Ishikawa (cell line): ENCODE measurements at regions not wholly inside any gene's neighbourhood (a gene's known extent, or its start where the extent isn't known, plus 50 kb on each side); places are given as distances from the start of the nearest gene placed in this dataset.

Experiments
- CEBPB ChIP-seq: IDR thresholded peaks from 2 replicates; pipeline ENCODE4 v1.6.1; 2012
- CREB1 ChIP-seq: IDR thresholded peaks from 2 replicates; pipeline ENCODE4 v1.6.1; 2012; ENCODE audit warnings: low read depth
- EGR1 ChIP-seq: IDR thresholded peaks from 2 replicates; pipeline ENCODE4 v1.6.1; 2012
- EP300 ChIP-seq: IDR thresholded peaks from 2 replicates; pipeline ENCODE4 v1.6.1; 2012; ENCODE audit warnings: borderline replicate concordance
- FOXM1 ChIP-seq: IDR thresholded peaks from 2 replicates; pipeline ENCODE4 v1.6.1; 2012; ENCODE audit warnings: low read depth, borderline replicate concordance
- RAD21 ChIP-seq: IDR thresholded peaks from 2 replicates; pipeline ENCODE4 v1.6.1; 2012; ENCODE audit warnings: low read depth
- TCF12 ChIP-seq: IDR thresholded peaks from 2 replicates; pipeline ENCODE4 v1.6.1; 2012; ENCODE audit warnings: low read depth
- TEAD4 ChIP-seq: IDR thresholded peaks from 2 replicates; pipeline ENCODE4 v1.6.1; 2012
- YY1 ChIP-seq: IDR thresholded peaks from 2 replicates; pipeline ENCODE4 v1.6.1; 2012; ENCODE audit warnings: low read depth
- TF ChIP-seq, protein P1 (sequence below): IDR thresholded peaks from 2 replicates; pipeline ENCODE4 v1.6.1; 2012
- TF ChIP-seq, protein P2 (sequence below): IDR thresholded peaks from 2 replicates; pipeline ENCODE4 v1.6.1; 2012; ENCODE audit warnings: low read depth, mild to moderate bottlenecking

DNA sequence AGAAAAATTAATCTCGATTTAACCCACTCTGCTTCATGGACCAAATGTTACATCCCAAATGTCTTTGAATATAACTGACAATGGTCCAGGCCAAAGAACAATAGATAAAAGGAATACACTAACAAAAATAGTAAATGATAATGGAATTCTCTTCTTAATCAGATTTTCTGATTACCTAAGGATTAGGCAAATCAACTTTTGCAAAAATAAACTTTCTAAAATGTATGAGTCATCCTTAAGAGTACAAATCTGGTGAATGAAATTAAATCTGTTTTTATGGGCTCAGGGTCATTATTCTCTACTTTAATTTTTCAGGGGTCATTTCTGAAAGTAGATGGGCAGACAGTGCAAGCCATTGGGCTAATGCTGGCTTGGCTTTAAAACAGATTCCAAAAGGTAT is 102.1 kb upstream of the FAM13C start:
- no peak for TF ChIP-seq FOXM1
- TF ChIP-seq TCF12, result no peak
- TF ChIP-seq TEAD4, result no peak
- no peak for TF ChIP-seq CREB1
- no peak for TF ChIP-seq EP300
- no peak for TF ChIP-seq RAD21
- TF ChIP-seq, protein P1, sequence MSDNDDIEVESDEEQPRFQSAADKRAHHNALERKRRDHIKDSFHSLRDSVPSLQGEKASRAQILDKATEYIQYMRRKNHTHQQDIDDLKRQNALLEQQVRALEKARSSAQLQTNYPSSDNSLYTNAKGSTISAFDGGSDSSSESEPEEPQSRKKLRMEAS, result no peak
- TF ChIP-seq, protein P2, sequence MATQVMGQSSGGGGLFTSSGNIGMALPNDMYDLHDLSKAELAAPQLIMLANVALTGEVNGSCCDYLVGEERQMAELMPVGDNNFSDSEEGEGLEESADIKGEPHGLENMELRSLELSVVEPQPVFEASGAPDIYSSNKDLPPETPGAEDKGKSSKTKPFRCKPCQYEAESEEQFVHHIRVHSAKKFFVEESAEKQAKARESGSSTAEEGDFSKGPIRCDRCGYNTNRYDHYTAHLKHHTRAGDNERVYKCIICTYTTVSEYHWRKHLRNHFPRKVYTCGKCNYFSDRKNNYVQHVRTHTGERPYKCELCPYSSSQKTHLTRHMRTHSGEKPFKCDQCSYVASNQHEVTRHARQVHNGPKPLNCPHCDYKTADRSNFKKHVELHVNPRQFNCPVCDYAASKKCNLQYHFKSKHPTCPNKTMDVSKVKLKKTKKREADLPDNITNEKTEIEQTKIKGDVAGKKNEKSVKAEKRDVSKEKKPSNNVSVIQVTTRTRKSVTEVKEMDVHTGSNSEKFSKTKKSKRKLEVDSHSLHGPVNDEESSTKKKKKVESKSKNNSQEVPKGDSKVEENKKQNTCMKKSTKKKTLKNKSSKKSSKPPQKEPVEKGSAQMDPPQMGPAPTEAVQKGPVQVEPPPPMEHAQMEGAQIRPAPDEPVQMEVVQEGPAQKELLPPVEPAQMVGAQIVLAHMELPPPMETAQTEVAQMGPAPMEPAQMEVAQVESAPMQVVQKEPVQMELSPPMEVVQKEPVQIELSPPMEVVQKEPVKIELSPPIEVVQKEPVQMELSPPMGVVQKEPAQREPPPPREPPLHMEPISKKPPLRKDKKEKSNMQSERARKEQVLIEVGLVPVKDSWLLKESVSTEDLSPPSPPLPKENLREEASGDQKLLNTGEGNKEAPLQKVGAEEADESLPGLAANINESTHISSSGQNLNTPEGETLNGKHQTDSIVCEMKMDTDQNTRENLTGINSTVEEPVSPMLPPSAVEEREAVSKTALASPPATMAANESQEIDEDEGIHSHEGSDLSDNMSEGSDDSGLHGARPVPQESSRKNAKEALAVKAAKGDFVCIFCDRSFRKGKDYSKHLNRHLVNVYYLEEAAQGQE, result no peak
- TF ChIP-seq YY1, result no peak
- no peak for TF ChIP-seq EGR1
- TF ChIP-seq CEBPB, result no peak
